ENCODE measurements at regions not wholly inside any gene's neighbourhood (a gene's known extent, or its start where the extent isn't known, plus 50 kb on each side); places are given as distances from the start of the nearest gene placed in this dataset.

DNA sequence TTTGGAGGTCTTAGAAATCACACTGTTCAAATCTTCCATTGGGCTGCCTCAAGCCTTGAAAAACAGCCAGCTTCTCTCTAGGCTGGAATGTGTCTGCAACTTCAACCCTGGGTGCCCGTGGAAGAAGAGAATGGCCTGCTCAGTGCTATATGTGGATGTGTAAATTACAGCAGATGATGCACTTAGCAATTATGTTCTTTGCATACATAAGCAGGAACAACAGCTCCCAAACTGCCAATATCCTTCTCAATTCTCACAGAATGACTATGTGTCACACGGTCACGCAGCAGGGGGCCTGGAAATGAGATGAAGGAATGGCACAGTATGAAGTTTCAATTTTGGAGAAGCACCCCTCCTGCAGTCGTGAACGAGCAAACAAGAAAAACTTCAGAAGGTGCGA is 175.2 kb upstream of the SMARCA2 start:
- TF ChIP-seq, protein P1, sequence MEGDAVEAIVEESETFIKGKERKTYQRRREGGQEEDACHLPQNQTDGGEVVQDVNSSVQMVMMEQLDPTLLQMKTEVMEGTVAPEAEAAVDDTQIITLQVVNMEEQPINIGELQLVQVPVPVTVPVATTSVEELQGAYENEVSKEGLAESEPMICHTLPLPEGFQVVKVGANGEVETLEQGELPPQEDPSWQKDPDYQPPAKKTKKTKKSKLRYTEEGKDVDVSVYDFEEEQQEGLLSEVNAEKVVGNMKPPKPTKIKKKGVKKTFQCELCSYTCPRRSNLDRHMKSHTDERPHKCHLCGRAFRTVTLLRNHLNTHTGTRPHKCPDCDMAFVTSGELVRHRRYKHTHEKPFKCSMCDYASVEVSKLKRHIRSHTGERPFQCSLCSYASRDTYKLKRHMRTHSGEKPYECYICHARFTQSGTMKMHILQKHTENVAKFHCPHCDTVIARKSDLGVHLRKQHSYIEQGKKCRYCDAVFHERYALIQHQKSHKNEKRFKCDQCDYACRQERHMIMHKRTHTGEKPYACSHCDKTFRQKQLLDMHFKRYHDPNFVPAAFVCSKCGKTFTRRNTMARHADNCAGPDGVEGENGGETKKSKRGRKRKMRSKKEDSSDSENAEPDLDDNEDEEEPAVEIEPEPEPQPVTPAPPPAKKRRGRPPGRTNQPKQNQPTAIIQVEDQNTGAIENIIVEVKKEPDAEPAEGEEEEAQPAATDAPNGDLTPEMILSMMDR (IDR thresholded peaks at IDR 0.05; ENCODE audit: control insufficient read depth, extremely low read depth, insufficient read depth): no peak
- no peak for DNase-seq (ENCODE audit: low read depth)
- no peak overlapping the region for H3K4me3 ChIP-seq (ENCODE audit: low read depth, low read length)

DNA sequence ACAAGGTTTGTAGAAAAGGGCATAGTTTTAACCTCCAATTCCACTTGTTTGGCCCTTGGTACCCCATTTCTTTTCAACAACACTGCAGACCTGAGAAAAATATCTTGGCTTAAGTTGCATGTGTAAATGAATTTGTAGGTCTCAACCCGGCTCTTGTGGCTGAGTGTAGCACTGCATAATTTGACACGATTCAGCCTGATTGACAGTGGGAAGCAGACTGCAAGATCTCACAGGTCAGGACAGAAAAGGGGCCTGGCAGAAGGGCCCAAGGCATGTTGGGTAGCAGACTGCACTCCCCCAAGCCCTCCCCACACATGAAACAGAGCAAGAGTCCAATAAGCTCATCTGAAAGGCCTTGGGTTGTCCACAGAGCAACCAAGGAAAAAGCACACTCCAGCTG is 169.7 kb upstream of the SMARCA2 start:
- TF ChIP-seq, protein P1 (IDR thresholded peaks at IDR 0.05; ENCODE audit: control insufficient read depth, extremely low read depth, insufficient read depth): no peak
- no peak for DNase-seq (ENCODE audit: low read depth)
- H3K4me3 ChIP-seq (ENCODE audit: low read depth, low read length): no peak overlapping the region

DNA sequence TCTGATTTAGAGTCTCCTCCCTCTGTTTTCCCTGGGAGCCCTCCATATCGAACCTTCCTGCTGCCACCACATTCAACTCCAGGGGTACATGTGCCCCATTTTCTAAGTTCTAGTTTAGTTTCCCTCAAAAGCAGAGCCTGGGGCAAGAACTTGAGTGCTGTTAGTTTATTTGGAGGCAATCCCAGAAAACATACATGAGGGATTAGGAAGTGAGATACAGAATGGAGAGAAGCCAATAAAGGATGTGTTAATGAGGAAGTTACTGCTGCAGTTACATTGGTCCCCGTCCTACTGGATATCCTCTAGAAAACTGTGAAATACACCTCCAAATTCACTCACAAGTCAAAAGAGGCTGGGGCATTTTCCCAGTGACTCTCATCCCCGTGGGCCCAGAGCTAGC is 159.4 kb upstream of the SMARCA2 start:
- TF ChIP-seq, protein P1 (IDR thresholded peaks at IDR 0.05; ENCODE audit: control insufficient read depth, extremely low read depth, insufficient read depth): no peak
- no peak overlapping the region for H3K4me3 ChIP-seq (ENCODE audit: low read depth, low read length)
- no peak for DNase-seq (ENCODE audit: low read depth)

DNA sequence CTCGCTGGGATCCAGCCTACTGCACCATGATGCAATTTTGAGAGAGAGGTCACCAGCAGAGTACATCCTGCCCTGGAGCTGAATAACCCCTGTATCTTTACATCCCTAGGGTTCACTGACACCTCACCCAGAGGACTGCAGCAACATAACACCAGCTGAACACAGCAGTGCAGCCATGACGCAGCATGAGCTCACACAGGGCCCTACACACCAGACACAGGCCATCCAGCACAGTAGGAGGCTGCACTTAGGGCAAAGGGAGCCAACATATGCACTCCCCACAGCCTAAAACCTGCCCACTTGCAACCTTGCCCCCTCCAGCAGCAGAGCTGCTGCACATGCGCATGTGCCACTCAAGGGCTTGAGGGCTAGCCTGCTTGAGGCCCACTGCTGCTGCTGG is 157.3 kb upstream of the SMARCA2 start:
- no peak overlapping the region for H3K4me3 ChIP-seq (ENCODE audit: low read depth, low read length)
- TF ChIP-seq, protein P1 (IDR thresholded peaks at IDR 0.05; ENCODE audit: control insufficient read depth, extremely low read depth, insufficient read depth): no peak
- DNase-seq (ENCODE audit: low read depth): no peak

DNA sequence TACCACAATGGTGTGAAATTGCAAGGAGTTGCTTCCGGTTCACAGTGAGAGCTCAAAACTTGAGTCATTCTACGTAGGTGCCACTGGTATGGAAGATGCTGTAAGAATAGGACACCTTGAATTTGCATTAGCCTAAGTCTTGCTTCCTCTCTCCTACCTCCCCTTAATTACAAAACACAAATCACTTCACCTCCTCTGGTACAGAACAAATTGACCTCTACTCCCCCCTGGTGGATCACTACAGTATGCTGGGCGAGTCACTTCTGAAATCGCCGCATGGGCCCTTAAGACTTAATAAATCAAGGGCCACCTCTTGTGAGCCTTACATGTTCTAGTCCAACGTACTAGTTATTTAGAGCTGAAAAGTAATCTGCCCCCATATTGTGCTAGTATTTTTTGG is 145.3 kb upstream of the SMARCA2 start:
- DNase-seq (ENCODE audit: low read depth): no peak

DNA sequence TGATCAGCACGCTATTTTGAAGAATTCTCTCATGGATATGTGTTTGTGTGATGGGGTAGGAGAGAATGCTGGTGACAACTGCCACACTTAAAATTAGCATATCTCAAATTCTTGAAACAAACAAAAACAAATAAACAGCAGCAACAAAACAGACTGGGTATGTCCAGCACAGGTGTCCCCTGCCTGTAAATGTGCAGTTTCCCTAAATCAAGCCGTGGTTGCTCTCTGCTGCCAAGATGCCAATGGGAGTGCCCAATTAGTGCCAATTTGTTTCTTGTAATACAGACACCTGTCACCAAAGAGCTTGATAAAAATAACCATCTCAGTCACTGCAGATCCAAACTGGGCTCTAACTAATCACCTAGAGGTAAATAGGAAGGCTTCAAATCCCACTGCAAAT is 144.2 kb upstream of the SMARCA2 start:
- DNase-seq (ENCODE audit: low read depth): no peak
- TF ChIP-seq, protein P1 (IDR thresholded peaks at IDR 0.05; ENCODE audit: control insufficient read depth, extremely low read depth, insufficient read depth): no peak
- H3K4me3 ChIP-seq (ENCODE audit: low read depth, low read length): no peak overlapping the region

More for the DNA sequence above, 145.3 kb upstream of the SMARCA2 start:
- H3K4me3 ChIP-seq (ENCODE audit: low read depth, low read length): no peak overlapping the region
- TF ChIP-seq, protein P1 (IDR thresholded peaks at IDR 0.05; ENCODE audit: control insufficient read depth, extremely low read depth, insufficient read depth): peak; percentile 77

DNA sequence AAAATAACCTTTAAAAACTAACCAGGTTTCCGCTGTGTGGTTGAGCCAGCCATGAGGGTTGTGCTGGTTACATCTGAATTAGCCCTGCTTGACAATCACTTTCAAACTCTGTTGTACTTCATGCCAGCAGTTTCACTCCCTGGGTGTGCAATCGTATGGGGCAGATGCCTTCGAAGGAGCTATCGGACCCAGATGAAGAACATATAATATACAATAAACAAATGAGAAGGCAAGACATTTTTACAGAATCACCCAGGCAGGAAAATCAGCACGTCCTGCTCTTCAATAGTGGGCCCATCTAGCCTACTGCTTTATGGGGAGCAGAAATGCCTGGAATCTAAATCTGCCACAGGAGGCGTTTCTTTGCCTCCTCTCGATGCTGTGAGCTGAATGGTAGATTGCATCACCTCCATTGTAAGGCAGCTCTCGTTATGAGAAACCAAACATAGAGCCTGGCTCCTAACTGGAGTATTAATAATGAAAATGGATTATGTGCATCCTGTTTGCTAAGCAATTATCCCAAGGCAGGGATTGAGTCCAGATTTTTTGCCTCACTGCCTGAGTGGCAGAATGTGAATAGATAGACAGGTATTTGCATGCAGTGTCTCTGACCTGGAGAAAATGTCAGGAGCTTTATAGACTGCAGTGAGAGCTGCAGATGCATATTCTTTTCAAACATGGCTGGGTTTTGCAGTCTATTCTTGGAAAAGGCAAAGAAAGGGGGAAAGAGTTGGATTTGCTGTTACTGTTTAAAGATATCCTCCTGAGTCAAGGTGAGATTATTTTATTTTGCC is 143.3 kb upstream of the SMARCA2 start:
- no peak for DNase-seq (ENCODE audit: low read depth)
- TF ChIP-seq, protein P1 (IDR thresholded peaks at IDR 0.05; ENCODE audit: control insufficient read depth, extremely low read depth, insufficient read depth): no peak
- H3K4me3 ChIP-seq (ENCODE audit: low read depth, low read length): no peak overlapping the region
